ENCODE measurements at regions not wholly inside any gene's neighbourhood (a gene's known extent, or its start where the extent isn't known, plus 50 kb on each side); places are given as distances from the start of the nearest gene placed in this dataset.
"Not testable (repeated sequence)": the region's sequence is repeated elsewhere in the genome, so short reads cannot be mapped to it uniquely, and the experiment has no call there.

GRCh38 chr7:119879835-119880234 is 393.1 kb upstream of the KCND2 start:
- TF ChIP-seq CTCF (IDR thresholded peaks at IDR 0.05): no peak
- TF ChIP-seq ZFX (IDR thresholded peaks at IDR 0.05; ENCODE audit: borderline replicate concordance): no peak
- no peak overlapping the region for H3K27ac ChIP-seq

- no peak overlapping the region for H3K27ac ChIP-seq
Observed at GRCh38 chr7:119886007-119886406, 387.0 kb upstream of the KCND2 start.

GRCh38 chr7:119886525-119886924 is 386.4 kb upstream of the KCND2 start:
- not testable (repeated sequence) for H3K27ac ChIP-seq

More at GRCh38 chr7:119886007-119886406, 387.0 kb upstream of the KCND2 start:
- TF ChIP-seq CTCF (IDR thresholded peaks at IDR 0.05) (no peak), ZFX (IDR thresholded peaks at IDR 0.05; ENCODE audit: borderline replicate concordance) (no peak)

- TF ChIP-seq CTCF (IDR thresholded peaks at IDR 0.05) (no peak), ZFX (IDR thresholded peaks at IDR 0.05; ENCODE audit: borderline replicate concordance) (no peak)
- H3K27ac ChIP-seq: no peak overlapping the region
Observed at GRCh38 chr7:119888251-119888650, 384.7 kb upstream of the KCND2 start.

- no peak overlapping the region for H3K27ac ChIP-seq
- TF ChIP-seq CTCF (IDR thresholded peaks at IDR 0.05) (no peak), ZFX (IDR thresholded peaks at IDR 0.05; ENCODE audit: borderline replicate concordance) (no peak)
Observed at GRCh38 chr7:119890631-119891030, 382.3 kb upstream of the KCND2 start.

GRCh38 chr7:119895320-119895719 is 377.7 kb upstream of the KCND2 start:
- no peak overlapping the region for H3K27ac ChIP-seq
- TF ChIP-seq ZFX (IDR thresholded peaks at IDR 0.05; ENCODE audit: borderline replicate concordance) (no peak), CTCF (IDR thresholded peaks at IDR 0.05) (no peak)

GRCh38 chr7:119896386-119896785 is 376.6 kb upstream of the KCND2 start:
- H3K27ac ChIP-seq: no peak overlapping the region
- TF ChIP-seq CTCF (IDR thresholded peaks at IDR 0.05): no peak
- no peak for TF ChIP-seq ZFX (IDR thresholded peaks at IDR 0.05; ENCODE audit: borderline replicate concordance)

GRCh38 chr7:119900996-119901672 is 371.8 kb upstream of the KCND2 start:
- H3K27ac ChIP-seq: no peak overlapping the region

More at GRCh38 chr7:119900996-119901672, 371.8 kb upstream of the KCND2 start:
- TF ChIP-seq CTCF (IDR thresholded peaks at IDR 0.05) (no peak), ZFX (IDR thresholded peaks at IDR 0.05; ENCODE audit: borderline replicate concordance) (no peak)

All from 22Rv1 (cell line).